Right lobe of liver (tissue), 6 donors: ENCODE measurements at regions not wholly inside any gene's neighbourhood (a gene's known extent, or its start where the extent isn't known, plus 50 kb on each side); places are given as distances from the start of the nearest gene placed in this dataset.

Experiments
- ATAC-seq, 4 donors: fragments of 200-7000 bp; cut with Tn5 transposase; one replicate each; pipeline ENCODE4 v1.9.1; 2020; ENCODE audit warnings: mild to moderate bottlenecking in 4 of 4, moderate library complexity in 4 of 4
- DNase-seq, 3 donors: peaks; one replicate each; pipeline ENCODE4 v3.0.0-alpha.2; 2020
- H3K27ac ChIP-seq, 3 donors: fragments of 200-600 bp; one replicate each; pipeline ENCODE4 v1.8.0; 2022
- H3K27me3 ChIP-seq, 2 donors: fragments of 200-600 bp; one replicate each; pipeline ENCODE4 v1.8.0; 2022
- H3K36me3 ChIP-seq, 4 donors: fragments of 200-600 bp; sonication (generic) in 1 of 4; one replicate each; pipeline versions ENCODE4 v1.5.1 to v1.8.0; 2017 to 2022; ENCODE audit warnings: control low read depth in 1 of 4
- H3K4me1 ChIP-seq, 4 donors: fragments of 200-600 bp; sonication (generic) in 1 of 4; one replicate each; pipeline versions ENCODE4 v1.5.1 to v1.8.0; 2017 to 2022; ENCODE audit warnings: control low read depth in 1 of 4
- H3K4me3 ChIP-seq, 3 donors: fragments of 200-600 bp; one replicate each; pipeline ENCODE4 v1.8.0; 2022
- H3K9me3 ChIP-seq, 4 donors: fragments of 200-600 bp; sonication (generic) in 1 of 4; one replicate each; pipeline versions ENCODE4 v1.5.1 to v1.8.0; 2017 to 2022; ENCODE audit warnings: control low read depth in 1 of 4
- POLR2A ChIP-seq: fragments of 450-650 bp; IDR thresholded peaks from one replicate; pipeline ENCODE4 v1.6.1; 2017; ENCODE audit warnings: antibody characterized with exemption, mild to moderate bottlenecking
- WGBS: methylation state at CpG from one replicate; pipeline ENCODE4 v1.1.6; 2018; ENCODE audit warnings: low coverage, low lambda C conversion rate; ENCODE audit not compliant: insufficient coverage; ENCODE audit errors: missing lambda C conversion rate; 5-methylcytosine and 5-hydroxymethylcytosine counted together
- intact Hi-C, 2 donors: fragments of 100-400 bp; cut with DNase I; formaldehyde crosslinking; loops; one replicate each; pipeline versions ENCODE4 v1.11.2 to v1.14.1; 2022
- TF ChIP-seq, protein P1 (sequence below), 4 donors: fragments of 200-600 bp in 3 of 4; fragments of 450-650 bp in 1 of 4; IDR thresholded peaks; one replicate each; pipeline versions ENCODE4 v1.5.1 to v1.8.0; 2016 to 2022; ENCODE audit warnings: antibody characterized with exemption in 4 of 4, mild to moderate bottlenecking in 2 of 4
- donor health status: DM: no; HTN: yes; CAD: no.
- donor health status: DM: no; HTN: no; CAD: no.
- donor health status: DM: no; HTN: no; CAD: no.
- donor health status: DM: no; HTN: yes; CAD: no.
- donor health status: DM: no; HTN: yes; CAD: no.

DNA sequence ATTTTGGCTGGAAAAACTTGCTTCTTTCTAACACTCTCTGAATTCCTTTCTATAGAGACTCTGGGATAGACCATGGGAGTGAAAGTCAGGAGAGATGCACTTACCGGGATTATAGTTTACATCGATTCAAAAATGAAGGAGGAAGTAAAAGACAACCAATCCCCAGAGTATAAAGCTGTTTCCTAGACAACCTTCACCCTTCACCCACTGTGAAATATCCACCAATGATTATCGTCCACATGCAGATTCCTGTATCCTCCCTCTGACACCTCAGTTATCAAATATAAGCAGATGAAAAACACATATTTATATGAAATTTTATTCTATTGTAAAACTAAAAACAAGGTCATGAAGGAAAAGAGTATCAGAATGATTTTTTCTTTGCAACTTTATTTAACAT, 258.8 kb upstream of the GK2 start:
- Histone ChIP-seq H3K27me3 (no peaks in the 10 kb centered on the region), H3K4me3 (no peak overlapping the region), H3K9me3 (no peaks in the 10 kb centered on the region), H3K27ac (no peak overlapping the region), H3K36me3 (no peaks in the 10 kb centered on the region), H3K4me1 (no peaks in the 10 kb centered on the region)
- no peak for TF ChIP-seq POLR2A
- TF ChIP-seq, protein P1, sequence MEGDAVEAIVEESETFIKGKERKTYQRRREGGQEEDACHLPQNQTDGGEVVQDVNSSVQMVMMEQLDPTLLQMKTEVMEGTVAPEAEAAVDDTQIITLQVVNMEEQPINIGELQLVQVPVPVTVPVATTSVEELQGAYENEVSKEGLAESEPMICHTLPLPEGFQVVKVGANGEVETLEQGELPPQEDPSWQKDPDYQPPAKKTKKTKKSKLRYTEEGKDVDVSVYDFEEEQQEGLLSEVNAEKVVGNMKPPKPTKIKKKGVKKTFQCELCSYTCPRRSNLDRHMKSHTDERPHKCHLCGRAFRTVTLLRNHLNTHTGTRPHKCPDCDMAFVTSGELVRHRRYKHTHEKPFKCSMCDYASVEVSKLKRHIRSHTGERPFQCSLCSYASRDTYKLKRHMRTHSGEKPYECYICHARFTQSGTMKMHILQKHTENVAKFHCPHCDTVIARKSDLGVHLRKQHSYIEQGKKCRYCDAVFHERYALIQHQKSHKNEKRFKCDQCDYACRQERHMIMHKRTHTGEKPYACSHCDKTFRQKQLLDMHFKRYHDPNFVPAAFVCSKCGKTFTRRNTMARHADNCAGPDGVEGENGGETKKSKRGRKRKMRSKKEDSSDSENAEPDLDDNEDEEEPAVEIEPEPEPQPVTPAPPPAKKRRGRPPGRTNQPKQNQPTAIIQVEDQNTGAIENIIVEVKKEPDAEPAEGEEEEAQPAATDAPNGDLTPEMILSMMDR (IDR thresholded peaks at IDR 0.05), result no peak
- WGBS, result 79% methylated on average over 3 of the region's 3 CpGs
- ATAC-seq (no peak), DNase-seq (no peak)
- intact Hi-C loops, result no loop called here

DNA sequence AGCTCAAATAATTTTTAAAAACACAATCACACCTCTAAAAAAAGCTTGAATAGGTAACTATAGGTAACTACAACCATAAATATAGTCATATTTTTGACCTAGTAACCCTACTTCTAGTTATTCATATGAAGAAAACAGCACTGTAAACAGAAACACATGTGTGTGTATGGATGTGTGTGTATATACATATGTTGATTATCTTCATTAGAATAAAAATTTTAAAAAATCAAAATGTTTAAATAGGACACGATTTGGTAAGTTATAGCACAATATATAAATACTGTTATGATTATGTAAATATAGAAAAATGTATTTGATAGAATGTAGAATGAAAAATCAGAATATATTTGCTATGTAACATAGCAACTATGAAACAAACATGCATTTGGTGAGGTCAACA, 258.1 kb upstream of the GK2 start:
- ATAC-seq (no peak), DNase-seq (no peak)
- no peaks in the 10 kb centered on the region for H3K9me3 ChIP-seq
- no peak overlapping the region for H3K4me3 ChIP-seq
- no peaks in the 10 kb centered on the region for H3K36me3 ChIP-seq
- TF ChIP-seq, protein P1 (IDR thresholded peaks at IDR 0.05), result no peak
- no peak for TF ChIP-seq POLR2A
- intact Hi-C loops, result no loop called here
- no peaks in the 10 kb centered on the region for H3K27me3 ChIP-seq
- H3K4me1 ChIP-seq, result no peaks in the 10 kb centered on the region
- 14% methylated on average over 1 of the region's 1 CpG for WGBS
- no peak overlapping the region for H3K27ac ChIP-seq

DNA sequence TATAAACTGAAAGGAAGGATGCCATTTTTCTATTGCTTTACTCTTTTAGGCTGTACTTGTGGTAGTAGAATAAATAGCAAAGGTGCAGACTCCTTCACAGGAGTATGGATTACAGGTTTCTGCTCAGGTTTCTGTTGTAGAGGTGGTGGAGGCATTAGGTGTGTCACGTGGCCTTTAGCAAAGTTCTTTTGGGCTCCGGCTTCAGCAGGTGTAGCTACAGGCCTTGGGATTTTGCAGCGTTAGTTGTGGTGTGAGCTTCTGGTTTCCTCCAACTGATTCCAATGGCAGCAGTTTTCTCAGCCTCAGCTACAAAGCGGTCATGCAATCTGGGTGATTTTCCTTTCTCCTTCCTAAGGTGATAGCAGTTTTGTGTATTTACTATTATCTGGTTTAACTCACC, 255.8 kb upstream of the GK2 start:
- intact Hi-C loops, result no loop called here
- ATAC-seq, result no peak
- Histone ChIP-seq H3K27ac (no peak overlapping the region), H3K27me3 (no peaks in the 10 kb centered on the region), H3K4me1 (no peaks in the 10 kb centered on the region), H3K9me3 (no peaks in the 10 kb centered on the region), H3K36me3 (no peaks in the 10 kb centered on the region), H3K4me3 (no peak overlapping the region)
- 94% methylated on average over 2 of the region's 4 CpGs for WGBS
- TF ChIP-seq, protein P1 (IDR thresholded peaks at IDR 0.05), result no peak
- TF ChIP-seq POLR2A, result no peak
- no peak for DNase-seq

DNA sequence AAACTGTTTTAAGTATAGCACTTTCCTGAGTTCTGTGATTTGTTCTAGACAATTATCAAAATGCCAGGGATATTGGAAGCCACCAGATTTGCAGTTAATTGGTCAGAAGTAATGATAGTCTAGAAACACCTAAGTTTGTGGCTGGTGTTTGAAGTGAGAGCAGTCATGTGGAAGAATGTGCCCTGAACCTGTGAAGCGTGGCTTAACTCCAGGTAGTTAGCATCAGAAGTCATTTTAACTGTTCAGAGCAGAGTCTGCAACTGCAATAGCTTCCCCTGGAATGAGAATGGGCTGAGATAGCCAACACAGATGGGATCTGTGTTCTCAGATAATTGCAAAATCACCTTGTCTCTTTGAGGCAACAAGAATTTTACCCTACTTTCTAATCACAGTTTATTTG, 255.1 kb upstream of the GK2 start:
- TF ChIP-seq, protein P1 (IDR thresholded peaks at IDR 0.05), result no peak
- TF ChIP-seq POLR2A, result no peak
- H3K4me3 ChIP-seq, result no peak overlapping the region
- no peaks in the 10 kb centered on the region for H3K9me3 ChIP-seq
- H3K36me3 ChIP-seq, result no peaks in the 10 kb centered on the region
- no peaks in the 10 kb centered on the region for H3K4me1 ChIP-seq
- DNase-seq (no peak), ATAC-seq (no peak)
- intact Hi-C loops, result no loop called here
- H3K27ac ChIP-seq, result no peak overlapping the region
- WGBS, result 50% methylated on average over 1 of the region's 1 CpG
- H3K27me3 ChIP-seq, result no peaks in the 10 kb centered on the region

DNA sequence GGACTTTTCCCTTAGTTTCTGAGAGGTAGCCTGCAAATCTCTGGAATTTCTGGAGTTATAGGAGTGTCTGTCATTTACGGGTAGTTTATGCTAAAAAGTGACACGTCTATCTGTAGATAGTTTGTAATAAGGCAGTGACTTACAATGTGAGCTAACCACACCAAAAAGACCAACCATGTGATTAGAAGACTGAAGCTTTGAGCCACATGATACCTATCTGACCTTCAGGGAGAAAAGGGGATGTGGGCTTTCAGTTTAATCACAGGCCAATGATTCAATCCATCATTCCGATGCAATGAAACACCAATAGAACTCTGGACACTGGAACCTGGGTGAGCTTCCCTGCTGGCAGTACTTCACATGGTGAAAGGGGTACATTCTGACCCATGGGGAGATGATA, 254.6 kb upstream of the GK2 start:
- 66% methylated on average over 2 of the region's 3 CpGs for WGBS
- intact Hi-C loops, result no loop called here
- DNase-seq, result no peak

More for the DNA sequence above, 254.6 kb upstream of the GK2 start:
- Histone ChIP-seq H3K9me3 (no peaks in the 10 kb centered on the region), H3K36me3 (no peaks in the 10 kb centered on the region), H3K4me1 (no peaks in the 10 kb centered on the region), H3K27ac (no peak overlapping the region), H3K27me3 (no peaks in the 10 kb centered on the region), H3K4me3 (no peak overlapping the region)
- no peak for TF ChIP-seq POLR2A
- TF ChIP-seq, protein P1 (IDR thresholded peaks at IDR 0.05), result no peak
- no peak for ATAC-seq
